HG03520 (cell line): ENCODE measurements at regions not wholly inside any gene's neighbourhood (a gene's known extent, or its start where the extent isn't known, plus 50 kb on each side); places are given as distances from the start of the nearest gene placed in this dataset.

Experiments used
- ATAC-seq: cut with Tn5 transposase; IDR thresholded peaks from one replicate; pipeline ENCODE4 v1.9.1; 2021; ENCODE audit warnings: mild to moderate bottlenecking, moderate library complexity; ENCODE audit not compliant: unreplicated experiment

DNA sequence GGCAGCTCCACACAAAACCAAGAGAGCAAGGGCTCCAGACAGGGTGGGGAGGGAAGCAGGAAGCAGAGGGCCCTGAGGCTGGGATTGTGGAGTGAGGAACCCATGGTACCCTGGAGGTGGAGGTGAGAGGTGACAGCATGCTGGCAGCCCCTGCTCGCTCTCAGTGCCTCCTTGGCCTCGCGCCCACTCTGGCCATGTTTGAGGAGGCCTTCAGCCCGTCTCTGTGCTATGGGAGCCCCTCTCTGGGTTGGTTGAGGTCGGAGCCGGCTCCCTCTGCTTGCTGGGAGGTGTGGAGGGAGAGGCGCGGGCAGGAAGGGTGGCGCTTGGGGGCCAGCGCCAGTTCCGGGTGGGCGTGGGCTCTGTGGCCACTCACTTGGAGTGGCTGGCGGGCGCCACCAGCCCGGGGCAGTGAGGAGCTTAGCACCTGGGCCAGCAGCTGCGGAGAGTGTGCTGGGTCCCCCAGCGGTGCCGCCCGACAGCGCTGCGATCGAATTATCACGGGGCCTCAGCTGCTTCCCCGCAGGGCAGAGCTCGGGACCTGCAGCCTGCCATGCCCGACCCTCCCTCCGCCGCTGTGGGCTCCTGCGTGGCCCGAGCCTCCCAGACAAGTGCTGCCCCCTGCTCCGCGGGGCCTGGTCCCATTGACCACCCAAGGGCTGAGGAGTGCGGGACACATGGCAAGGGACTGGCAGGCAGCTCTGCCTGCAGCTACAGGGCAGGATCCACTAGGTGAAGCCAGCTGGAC lies 196.0 kb downstream of the DACT1 start:
- no peak for ATAC-seq

DNA sequence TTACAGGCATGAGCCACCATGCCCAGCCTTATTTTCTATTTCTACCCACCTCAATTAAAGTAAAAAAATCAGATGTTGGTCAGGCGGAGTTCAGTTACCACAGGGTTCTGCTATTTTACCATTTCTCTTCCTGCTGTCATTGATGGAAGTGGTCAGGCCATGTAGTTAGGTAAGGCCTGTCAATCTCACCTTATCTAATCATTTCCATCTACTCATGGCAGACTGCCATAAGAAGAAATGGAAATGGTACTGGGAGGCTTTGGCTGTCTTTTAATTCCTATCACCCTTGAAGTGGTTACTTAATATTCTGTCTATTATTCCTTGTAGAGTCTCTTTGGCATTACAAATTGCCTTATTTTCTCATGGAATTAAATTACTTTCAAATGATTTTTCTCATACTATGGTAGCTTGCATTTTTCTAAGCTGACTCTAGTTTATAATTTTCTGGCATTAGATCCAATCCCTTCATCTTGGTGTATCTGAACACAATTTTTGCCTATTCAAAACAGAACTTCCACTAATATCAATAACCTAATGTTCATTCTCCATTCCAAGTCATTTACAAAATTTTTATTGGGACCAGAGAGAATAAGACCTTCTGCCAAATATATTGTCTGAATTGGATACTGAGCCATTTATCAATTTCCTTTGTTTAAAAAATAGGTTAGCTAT lies 198.7 kb downstream of the DACT1 start:
- no peak for ATAC-seq

DNA sequence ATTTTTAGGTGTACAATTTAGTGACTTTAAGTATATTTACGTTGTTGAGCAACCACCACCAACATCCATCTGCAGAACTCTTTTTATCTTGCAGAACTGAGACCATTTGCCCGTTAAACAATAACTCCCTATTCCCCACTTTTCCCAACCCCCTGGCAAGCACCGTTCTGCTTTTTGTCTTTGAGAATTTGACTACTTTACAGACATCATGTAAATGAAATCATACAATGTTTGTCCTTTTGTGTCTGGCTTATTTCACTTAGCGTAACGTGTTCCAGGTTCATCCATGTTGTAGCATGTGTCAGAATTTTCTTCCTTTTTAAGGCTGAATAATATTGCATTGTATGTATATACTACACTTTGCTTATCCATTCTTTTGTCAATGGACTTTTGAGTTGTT lies 201.5 kb downstream of the DACT1 start:
- ATAC-seq = no peak

DNA sequence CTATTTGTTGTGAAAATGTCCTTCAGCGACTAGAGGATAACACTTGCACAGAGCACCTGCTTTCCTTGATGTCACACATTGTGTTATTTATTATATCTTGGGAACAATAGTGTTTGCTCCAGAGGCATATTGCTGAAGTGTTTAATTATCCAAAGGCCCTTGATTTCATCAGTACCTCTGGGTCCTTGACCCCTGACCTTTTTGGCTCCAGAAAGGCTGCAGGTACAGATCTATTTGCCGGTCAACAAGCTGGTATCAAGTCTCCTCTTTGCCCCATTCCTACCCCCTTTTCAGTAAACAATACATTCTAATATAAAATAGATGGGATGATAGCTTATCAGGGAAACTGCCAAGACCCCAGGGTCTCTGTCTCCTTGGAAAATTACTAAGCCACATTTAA lies 206.8 kb downstream of the DACT1 start:
- ATAC-seq = no peak

DNA sequence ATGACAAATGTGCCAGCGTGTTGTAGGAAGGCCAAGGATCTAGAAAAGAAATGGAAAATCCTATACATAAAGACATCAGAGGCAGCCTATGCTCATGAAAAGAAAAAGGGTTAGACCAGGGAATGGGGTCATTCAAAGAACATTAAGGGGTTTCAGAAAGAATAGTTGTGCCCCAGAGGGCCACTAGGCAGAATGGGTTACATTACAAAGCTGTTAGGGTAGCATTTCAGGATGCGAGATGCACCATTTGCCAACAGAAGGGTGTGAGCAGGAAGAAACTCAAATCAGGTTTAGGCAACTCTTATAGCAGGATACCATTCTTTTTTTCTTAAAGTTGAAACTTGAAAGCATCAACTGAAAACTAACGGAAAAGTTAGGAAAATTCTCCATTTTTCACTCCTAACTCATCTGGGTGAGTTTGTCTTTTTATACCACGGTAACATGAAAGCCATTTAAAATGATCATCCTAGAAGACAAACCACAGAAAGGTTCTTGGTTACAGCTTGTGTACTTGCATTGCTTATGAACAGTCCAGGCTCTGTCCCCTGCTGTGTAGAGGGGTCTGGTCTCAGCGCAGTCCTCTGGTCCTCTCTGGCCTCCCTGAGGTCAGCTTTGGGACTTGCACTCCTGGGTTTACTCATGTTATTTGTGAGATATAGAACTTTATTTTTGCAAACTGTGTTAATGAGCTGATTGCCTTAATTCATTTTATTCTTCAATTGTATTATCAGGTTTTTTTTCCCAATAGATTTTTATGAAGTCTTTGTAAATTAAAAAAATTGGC lies 209.1 kb downstream of the DACT1 start:
- ATAC-seq = no peak

DNA sequence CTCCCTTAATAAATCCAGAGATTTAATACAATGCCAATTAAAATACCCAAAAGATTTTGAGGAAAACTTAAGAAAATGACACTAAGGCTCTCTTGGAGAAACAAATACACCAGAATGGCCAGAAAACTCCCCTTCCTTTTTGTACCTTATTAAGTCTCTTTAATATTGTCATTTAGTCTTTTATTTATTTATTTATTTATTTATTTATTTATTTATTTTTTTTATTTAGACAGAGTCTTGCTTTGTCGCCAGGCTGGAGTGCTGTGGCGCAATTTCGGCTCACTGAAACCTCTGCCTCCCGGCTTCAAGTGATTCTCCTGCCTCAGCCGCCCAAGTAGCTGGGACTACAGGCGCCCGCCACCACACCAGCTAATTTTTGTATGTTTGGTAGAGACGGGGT lies 210.6 kb downstream of the DACT1 start:
- no peak for ATAC-seq

DNA sequence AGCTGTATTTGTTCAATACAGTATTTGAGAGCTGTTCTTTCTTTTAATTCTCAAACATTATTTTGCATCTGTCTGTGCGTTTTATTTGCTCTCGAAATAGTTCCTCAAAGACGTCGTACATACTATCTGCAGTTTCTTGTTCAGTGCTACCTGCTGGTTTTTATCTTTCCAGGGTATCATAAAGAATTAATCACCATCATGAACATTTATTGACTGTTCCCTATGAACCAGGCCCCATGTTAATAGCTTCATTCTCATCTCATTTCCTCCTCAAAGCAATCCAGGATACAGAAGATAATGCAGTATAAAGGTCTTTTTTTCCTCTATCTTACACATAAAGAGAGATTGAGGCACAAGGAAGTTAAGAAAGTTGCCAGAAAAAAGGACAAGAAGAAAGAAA lies 211.8 kb downstream of the DACT1 start:
- no peak for ATAC-seq

DNA sequence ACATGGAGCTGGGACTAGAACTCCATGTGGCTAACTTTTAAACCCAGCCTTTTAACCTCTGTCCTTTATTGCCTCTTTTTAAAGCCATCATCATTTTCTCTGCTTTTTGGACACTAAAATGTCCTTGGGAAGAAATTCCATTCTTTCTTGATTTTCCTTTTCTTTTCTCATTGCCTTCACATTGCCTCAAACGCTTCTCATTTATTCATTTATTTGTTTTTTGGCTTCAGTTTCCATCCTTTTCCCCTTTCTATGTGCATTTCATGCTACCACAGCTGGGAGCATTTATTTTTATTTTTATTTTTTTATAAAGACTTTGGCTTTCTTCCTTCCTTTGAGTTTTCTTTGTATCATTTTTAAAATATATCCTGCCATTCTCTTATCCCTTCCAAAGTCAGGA lies 212.2 kb downstream of the DACT1 start:
- no peak for ATAC-seq

DNA sequence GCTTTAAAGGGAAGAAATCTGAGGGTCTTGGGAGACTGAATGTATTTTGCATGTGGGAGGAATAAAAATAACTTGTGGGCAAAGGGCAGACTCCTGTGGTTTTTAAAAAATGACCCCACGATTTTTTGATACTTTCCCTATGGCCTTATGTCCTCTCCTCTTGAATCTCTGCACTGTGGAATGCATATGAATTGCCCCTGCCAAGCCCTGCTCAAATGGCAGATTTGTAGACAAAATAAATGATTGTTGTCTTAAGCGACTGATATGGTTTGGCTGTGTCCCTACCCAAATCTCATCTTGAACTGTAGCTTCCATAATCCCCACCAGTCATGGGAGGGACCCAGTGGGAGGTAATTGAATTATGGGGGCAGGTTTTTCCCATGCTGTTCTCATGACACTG lies 223.8 kb downstream of the DACT1 start:
- no peak for ATAC-seq

DNA sequence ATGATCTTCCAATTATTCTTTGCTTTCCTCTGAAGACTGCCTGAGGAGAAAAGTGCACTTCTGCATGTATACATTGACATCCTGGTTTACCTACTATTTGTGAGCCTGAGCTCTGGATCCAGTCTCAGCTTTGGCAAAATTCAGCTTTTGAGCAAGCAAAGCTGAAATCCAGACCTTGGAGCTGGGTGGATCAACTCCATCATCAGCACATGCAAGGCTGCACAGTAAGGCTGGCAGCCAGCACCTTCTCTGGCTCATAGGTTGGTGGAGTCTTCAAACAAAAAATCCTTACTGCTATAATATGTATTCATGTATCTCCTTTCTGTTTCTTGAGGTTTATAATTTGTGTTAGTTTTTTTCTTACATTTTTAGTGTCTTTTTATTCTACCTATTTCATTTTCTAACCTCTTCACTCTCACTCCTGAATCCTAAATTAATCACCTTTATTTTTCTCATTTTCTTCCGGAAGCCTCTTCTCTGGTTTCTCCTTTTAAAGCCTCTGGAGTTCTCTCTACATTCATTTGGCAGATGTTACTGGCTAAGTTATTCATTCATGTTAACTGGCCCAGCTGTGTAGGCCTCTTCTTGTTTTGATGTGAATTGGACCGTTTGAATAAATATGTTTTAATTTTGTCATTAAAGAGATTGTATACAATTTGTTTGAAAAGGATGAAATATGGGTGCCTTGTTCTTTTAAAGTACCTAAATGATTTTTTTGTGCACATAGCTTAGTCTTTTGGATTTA lies 224.8 kb downstream of the DACT1 start:
- no peak for ATAC-seq

DNA sequence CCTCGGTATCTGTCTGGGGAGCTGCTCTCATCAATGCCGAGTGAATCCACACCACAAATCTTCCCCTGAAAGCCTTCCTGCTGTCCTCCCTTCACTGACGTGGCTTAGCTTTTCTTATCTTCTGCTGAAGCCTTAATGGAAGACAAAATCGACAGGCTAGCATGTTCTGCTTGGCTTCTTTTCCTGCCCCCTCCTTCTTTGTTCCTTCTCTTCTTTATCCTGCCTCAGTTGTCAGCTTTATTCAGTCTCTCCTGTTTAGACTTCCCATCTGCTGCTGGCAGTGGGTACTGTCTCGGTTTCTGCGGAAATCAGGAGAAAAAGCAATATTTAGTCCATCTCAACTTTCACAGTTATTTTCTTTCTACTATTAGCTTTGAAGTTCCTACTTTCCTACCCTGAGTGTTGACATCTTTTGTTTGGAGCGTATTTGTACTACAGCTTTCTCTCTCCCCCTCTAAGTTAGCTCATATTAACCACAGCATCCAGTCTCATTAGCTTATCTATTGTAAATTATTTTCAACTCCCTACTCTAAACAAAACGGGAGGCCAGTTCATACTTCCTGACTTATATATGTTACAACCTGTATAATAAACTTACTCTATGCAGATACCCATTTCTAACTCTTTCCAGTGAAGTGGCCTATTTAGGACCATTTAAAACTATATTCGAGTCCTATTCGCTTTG lies 226.0 kb downstream of the DACT1 start:
- ATAC-seq = no peak

DNA sequence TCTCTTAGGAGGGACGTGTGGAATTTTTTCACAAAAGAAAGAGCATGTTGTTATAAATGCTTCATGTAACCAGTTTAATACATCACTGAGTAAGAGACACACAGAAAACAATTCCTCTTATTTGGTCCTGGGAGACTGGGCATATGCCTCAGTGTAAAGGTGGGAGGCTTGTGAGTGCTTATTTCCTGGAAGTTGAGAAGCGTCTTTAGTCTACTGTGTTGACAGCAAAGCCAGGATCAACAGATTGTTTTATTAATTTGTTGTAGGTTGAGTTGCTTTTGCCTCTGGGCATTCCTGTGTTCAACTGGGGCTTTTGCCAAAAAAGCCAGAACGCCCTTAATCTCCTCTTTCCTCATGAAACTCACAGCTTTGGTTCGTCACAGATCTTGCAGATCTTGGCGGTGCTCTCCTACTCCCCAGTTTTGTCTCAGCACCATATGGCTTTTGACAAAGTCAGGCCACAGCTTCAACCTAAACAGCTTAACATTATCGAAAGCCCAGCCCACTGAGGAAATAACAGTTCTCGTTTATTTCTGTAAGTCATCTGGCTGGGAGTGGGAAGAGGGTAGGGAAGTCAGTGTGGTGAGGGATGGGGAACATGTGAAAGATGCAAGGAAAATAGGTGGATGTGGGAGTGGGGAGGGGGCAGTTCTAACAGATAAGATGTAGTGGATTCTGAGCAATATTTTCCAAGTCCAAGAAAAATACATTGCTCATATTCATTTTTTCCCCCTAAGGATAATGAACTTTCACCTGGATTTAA lies 227.2 kb downstream of the DACT1 start:
- ATAC-seq = no peak

DNA sequence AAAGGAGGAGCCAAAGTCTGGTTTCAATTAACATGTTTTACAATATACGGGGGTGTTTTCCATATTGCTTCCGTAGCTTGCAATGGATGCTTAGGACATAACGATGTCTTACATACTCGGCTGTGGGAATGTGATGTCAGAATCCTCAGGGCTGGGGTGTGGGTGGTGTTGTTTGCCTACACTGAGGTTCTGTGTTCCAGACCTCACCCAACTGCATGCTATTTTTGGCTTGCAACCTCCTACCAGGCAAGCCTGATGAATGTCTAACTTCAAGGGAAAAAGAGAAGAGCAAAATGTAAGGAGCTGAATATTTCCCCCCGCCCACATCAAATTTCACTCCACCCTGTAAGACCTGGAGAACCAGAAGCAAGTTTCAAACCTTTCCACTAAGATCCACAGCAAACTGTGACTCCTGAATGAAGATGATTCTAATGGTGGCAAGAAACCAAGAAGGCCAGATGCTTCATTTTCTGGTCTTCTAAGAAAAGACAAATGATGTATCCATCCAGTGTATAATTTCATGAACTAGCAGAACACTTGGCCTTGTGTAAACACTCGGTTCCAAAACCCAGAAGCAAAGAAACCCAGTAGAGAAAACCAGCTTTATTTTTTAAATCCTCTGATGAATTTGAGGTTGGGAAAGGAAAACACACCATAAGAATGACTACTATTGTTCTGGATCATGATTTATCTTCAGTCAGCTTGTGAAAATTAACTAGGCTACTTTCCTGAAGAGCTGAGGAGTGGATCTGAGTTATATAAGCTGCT lies 227.9 kb downstream of the DACT1 start:
- no peak for ATAC-seq

DNA sequence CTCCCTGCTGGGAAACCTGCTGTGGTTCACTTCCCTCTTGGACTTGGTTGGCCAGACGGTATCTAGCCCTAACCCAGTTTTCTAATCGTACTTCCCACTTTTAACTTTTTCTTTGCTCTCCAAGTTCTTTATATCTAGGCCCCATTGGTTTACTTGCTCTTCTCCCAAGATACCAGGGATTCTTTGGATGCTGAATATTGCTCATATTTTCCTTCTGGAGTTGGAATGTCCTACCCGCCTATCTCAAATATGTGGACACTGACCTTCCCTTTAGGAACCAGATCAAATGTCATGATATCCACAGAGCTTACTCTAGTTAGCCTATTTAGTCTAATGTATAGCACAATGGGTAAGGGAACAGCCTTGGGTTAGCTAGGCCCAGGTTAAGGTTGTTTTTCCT lies 228.6 kb downstream of the DACT1 start:
- no peak for ATAC-seq

DNA sequence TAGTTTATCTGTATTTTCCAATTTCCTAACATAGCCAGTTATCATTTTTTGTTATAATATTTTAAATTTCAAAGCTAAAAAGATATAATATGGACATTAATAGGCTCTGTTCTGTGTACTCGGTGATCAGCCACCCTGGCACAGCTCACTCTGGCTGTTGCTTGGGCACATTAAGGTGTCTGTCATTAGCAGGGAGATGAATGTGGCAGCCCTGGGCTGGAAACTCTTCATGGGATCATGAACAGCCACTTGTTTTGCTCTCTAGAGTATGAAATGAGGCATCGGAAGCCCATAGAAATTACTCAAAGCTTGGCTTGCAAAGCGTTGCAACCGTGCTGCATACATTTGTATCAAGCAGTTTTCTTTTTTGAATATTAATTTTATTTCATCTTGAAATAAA lies 233.2 kb downstream of the DACT1 start:
- no peak for ATAC-seq

DNA sequence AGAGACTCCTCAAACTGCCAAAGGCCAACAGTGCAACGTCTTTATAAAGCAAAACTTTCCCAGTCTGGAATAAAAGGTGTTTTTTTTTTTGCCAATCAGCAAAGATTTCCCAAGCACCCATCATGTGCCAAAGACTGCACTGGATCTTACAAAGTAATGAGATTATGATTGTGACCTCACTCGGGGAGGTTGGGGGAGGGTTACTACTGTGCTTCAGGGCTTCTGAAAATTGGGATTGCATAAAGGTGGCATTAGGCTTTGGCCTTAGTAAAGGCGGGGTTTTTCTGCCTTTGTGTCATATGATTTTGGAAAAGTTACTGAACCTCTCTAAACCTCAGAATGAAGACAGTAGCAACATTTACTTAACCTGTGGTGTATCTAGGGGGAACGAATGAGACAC lies 233.8 kb downstream of the DACT1 start:
- no peak for ATAC-seq

DNA sequence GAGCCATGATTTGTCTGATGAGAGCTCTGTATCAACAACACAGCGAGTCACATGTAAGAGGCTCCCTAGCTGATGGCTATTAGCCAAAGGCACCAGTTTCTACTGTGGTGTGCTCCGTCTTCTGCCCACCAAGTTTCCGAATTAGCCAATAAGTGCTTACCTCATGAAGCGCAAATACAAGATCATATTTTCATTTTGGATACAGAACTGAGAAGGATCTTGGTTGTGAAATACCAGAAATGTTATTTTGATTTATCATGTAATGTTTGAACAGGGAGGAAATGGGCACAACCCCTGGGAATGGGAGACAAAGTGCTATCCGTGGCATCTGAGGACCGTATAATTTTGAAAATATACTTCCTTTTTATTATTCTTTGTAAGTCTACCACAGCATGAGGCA lies 234.3 kb downstream of the DACT1 start:
- ATAC-seq = no peak

DNA sequence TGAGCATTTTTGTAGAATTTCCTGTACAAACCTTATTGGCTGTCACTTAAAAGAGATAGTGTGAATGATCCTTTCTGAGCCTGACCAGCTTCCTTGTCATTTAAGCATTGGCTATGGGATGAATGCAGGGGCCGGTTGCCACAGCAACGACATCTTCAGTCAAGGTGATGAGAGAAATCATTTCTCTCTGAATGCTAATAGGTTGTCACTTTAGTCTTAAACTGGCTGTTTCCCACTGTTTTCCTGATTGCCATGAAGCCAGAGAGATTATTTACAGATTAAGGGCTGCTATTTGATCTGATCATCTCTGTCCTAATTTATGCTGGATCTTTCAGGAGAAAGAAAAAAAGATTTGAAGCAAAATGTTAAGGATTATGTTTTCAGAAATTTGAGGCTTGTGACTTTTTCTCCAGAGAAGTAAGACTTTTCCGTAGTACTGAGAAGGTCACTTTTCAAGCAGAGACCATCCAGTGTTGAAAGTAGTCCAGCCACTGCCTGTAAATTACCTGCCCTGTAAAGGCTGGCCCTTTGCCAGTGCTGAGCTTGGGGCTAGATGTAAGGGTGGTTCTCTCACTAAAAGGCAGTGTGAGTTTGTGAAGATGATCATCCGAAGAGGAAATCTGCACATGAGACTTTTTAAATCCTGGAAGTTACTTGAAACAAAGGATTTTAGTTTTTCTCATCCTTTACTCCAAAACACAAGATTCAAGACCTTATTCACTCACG lies 235.6 kb downstream of the DACT1 start:
- no peak for ATAC-seq

DNA sequence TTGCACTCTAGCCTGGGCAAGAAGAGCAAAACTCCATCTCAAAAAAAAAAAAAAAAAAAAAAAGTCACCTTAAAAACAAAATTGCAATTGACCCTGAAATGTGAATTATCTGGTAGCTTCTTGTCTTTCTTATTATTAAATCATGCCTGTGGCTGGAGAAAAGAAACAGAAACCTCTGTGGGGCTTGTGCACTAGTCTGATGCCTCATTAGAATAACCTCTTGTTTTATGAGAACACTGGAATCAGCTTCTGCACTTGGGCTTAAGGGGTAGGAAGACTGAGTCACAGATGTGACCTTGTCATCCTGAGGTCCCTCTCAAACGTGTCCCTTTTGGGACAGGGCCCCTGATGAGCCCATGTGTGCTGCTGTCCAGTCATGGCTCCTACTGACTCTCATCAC lies 237.9 kb downstream of the DACT1 start:
- no peak for ATAC-seq
